Left ventricle myocardium superior (tissue), 1 donor: ENCODE measurements at regions not wholly inside any gene's neighbourhood (a gene's known extent, or its start where the extent isn't known, plus 50 kb on each side); places are given as distances from the start of the nearest gene placed in this dataset.
"Not testable (repeated sequence)": the region's sequence is repeated elsewhere in the genome, so short reads cannot be mapped to it uniquely, and the experiment has no call there.

ENCODE experiments used
- ATAC-seq: fragments of 200-7000 bp; cut with Tn5 transposase; one replicate; pipeline ENCODE4 v1.9.1; 2020; ENCODE audit warnings: mild to moderate bottlenecking, moderate library complexity
- DNase-seq: peaks from one replicate; pipeline ENCODE4 v3.0.0-alpha.2; 2020
- intact Hi-C: fragments of 100-400 bp; cut with micrococcal nuclease; formaldehyde crosslinking; loops from one replicate; pipeline ENCODE4 v1.11.0; 2022
- donor health status: DM: no; HTN: yes; CAD: no; lungs with severe emphysema.

DNA sequence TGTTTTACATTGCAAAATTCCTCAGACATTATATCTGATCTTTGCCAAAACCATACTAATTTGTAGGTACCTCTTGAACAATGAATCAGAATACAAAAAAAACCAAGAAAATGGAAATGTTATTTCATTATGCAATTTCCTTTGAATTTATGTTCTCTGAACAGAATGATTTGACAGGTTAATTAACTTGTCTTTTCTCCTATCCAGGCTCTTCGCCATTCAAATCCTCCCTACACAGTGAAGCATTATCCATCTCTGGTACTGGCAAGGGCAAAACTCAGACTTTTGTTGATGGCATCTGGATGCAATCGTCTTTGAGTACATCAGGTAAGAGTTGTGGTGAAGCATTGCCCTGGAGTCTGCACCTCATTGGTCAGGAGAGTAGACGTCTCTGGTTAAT, 655.7 kb upstream of the ITGA1 start:
- ATAC-seq, result no peak

DNA sequence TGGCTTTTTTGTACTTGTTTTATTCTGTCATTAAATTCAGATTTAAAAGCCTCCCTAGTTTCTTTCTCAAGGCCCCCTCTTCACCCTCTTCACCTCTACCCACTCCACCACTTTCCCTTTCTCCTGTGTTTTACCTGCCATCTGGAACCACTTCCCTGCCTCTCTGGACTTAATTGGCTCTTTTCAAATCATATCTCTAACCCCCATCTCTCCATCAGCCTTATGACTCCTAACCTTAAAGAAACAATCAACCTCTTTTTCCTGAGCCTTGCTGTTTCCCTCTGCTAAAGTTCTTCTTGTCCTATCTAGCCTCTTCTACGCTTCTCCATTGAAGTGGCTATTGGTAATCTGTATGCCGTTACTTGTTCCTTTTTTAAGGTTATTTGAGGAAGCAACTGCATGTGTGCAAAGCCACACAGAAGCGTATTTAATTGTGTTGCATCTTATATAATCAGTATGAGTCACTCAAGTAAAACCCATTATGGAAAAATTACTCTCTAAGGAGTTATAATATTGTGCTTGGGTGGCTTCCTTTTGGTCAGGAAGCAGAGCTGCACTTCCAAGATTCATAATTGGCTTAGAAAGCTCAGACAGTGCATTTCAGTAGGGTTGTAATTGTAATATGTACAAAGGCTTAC, 653.6 kb upstream of the ITGA1 start:
- no peak for DNase-seq
- ATAC-seq, result no peak
- intact Hi-C loops, result no loop called here

More for the DNA sequence above, 655.7 kb upstream of the ITGA1 start:
- intact Hi-C loops, result no loop called here
- DNase-seq, result no peak

DNA sequence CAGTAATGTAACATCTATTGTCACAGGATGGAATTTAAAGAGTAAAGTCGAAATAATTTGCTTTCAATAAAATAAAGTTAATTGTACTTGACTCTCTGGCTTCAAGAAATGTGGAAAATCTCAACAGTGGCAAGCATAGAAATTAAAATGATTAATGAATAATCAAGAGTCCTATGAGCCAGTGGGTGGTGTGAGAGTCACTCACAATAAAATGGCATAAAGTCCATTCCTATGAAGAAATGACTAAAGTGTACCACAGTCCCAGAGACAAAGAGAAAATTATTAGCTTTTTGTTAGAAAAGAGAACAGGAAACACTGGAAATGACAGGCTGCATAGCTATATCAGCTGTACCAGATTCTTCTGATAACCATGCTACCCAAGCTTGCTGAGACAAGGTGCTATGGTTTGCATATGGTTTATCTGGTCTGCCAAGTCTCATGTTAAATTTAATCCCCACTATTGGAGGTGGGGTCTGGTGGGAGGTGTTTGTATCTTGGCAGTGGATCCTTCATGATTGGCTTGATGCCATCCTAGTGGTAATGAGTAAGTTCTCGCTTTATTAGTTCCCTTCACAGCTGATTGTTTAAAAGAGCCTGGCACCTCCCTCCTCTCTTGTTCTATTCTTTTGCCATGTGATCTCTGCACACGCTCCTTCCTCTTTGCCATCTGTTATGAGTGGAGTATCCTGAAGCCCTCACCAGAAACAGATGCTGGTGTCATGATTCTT, 647.7 kb upstream of the ITGA1 start:
- DNase-seq, result no peak
- ATAC-seq, result no peak
- intact Hi-C loops, result no loop called here

DNA sequence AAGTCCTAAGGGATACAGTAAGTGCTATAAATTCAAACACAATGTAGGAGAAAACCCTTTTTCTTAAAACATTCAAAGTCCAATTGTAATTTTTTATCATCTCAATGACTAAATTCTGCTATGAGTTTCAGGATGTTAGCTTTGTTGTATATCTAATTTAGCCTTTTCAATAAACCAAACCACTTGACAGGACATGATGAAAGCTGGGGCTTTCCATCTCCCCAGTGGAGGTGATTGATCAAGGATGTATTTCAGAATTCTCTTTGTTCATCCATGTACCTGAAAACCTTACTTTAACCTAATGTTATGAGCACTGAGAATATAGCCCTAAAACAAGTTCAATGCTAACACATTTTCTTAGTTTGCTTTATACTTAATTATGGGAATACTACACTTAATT, 639.0 kb upstream of the ITGA1 start:
- ATAC-seq, result no peak

DNA sequence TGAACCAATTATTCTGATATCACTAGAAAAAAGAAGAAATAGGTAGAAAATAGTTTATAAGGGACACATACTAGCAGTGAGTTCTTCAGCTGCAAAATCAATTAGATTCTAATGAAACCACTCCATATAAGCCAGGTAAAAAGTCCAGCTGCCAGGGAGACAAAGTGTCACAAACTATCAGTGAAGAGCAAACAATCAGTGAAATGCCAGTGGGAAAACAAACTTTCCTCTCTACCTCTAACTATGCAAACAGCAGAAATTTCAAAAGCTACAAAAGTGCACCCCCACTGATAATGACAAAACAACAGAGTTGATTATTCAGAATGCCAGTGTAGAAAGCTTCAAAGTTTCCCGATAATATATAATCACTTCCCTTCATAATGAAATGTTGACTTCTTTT, 637.2 kb upstream of the ITGA1 start:
- ATAC-seq (no peak), DNase-seq (no peak)
- intact Hi-C loops, result no loop called here

More for the DNA sequence above, 639.0 kb upstream of the ITGA1 start:
- intact Hi-C loops, result no loop called here
- no peak for DNase-seq

DNA sequence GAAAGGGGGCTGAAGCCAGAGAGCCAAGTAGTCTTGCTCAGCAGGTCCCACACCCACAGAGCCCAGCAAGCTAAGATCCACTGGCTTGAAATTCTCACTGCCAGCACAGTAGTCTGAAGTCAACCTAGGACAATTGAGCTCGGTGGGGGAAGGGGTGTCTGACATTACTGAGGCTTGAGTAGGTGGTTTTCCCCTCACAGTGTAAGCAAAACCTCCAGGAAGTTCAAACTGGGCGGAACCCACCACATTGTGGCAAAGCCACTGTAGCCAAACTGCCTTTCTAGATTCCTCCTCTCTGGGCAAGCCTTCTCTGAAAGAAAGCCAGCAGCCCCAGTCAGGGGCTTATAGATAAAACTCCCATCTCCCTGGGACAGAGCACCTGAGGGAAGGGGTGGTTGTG, 630.9 kb upstream of the ITGA1 start:
- intact Hi-C loops, ATAC-seq, DNase-seq: not testable (repeated sequence)

DNA sequence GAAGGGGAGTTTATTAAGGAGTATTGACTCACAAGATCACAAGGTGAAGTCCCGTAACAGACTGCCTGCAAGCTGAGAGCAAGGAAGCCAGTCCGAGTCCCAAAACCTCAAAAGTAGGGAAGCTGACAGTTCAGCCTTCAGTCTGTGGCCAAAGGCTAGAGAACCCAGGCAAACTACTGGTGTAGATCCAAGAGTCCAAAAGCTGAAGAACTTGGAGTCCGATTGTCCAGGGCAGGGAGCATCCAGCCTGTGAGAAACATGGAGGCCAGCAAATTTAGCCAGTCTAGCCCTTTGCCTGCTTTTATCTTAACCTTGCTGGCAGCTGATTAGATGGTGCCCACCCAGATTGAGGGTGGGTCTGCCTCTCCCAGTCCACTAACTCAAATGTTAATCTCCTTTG, 621.9 kb upstream of the ITGA1 start:
- intact Hi-C loops, ATAC-seq, DNase-seq: not testable (repeated sequence)

DNA sequence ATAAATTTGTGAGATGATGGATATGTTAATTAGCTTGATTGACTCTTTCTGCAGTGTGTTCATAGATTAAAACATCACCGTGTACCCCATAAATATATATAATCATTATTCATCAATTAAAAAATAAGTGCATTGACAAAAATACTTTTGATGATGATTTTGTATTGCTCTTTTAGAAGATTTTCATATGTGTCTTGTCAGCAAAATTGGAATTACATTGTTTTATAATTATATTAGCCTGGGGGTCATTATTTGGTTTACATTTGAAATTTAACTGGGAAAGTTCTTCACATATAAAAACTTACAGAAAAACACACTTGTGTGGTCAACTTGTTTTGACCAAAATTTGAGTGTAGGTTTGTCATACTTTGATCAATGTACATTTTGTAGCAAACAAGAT, 614.6 kb upstream of the ITGA1 start:
- intact Hi-C loops, result no loop called here
- no peak for DNase-seq
- no peak for ATAC-seq

DNA sequence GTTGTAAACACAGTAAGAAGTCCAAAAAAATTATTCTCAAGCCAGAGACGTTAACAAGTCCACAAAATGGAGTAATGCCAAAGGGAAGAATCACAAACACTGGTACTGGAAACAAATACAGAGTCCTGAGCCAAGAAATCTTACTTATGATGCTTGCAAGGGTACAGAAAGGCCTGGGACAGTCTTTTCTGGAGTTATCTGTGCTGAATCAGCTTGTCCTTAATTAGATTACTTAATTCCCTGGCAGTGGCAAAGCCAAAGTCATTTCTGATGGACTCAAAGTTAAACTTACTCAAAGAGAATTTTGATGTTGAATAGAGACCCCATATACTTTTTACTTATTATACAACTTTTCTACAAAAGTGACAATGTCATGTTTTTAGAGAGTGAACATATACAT, 610.5 kb upstream of the ITGA1 start:
- DNase-seq, result no peak
- ATAC-seq, result no peak
- intact Hi-C loops, result no loop called here

DNA sequence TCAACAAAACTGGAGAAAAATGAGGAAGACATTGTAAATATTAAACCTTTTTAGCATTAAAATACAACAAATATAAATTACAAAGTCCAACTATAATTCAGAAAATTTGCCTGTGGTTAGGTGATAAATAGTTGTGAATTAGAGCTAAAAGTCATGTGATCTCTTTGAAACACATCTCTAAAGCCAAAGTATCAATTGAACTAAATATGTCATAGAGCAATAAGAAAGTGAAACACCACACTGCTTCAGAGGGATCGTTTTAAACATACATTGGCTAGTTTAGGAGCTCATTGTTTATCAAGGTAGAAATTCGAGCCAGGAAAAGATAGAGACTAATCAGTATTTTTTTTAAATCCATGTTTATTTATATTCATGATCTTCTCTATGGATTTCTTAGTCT, 606.3 kb upstream of the ITGA1 start:
- intact Hi-C loops, result no loop called here
- DNase-seq (no peak), ATAC-seq (no peak)

DNA sequence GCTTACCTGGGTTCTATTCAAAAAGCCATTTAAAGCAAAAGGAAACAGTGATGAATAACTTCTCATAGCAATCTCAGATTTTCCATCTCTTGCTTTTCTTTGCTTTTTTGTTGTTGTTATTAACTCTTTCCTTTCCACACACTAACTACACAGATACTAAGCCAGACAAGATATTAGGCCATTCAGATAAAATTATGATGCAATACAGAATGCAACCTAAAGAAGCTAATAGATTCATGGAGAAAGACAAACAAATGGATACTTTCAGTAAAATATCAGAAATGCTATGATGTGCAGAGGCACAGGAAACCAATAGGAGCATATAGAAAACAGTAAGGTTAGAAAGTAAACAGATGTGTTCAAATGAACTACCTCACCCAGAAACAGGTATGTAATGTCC, 597.0 kb upstream of the ITGA1 start:
- ATAC-seq, result no peak
- DNase-seq, result no peak
- intact Hi-C loops, result no loop called here

DNA sequence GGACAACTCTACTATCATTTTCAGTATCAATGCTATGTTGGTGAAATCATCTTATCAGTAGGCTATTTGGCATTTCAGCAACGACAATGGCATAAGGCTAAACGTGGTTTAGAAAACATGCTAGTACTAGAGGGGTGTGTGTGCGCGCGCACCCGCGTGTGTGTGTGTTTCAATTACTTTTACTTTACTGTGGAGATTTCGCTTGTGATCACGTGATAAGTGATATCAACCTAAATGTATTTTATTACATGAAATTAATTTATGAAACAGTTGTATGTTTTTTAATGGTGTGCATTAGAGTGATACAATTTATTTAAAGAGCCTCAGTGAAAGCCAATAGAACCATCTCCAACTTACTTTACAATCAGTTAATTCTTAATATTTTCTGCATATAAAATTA, 587.9 kb upstream of the ITGA1 start:
- DNase-seq (no peak), ATAC-seq (no peak)
- intact Hi-C loops, result no loop called here

DNA sequence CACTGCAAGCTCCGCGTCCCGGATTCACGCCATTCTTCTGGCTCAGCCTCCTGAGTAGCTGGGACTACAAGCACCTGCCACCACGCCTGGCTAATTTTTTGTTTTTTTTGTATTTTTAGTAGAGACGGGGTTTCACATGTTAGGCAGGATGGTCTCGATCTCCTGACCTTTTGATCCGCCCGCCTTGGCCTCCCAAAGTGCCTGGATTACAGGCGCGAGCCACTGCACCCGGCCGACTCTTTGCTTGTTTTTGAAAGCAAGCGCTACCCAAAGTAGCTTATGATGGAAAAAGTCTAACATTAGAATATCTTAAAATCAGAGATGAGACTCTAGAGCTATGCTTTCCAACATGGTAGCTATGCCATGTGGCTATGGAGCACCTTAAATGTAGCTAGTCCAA, 585.5 kb upstream of the ITGA1 start:
- intact Hi-C loops, result no loop called here
- no peak for ATAC-seq
- no peak for DNase-seq

DNA sequence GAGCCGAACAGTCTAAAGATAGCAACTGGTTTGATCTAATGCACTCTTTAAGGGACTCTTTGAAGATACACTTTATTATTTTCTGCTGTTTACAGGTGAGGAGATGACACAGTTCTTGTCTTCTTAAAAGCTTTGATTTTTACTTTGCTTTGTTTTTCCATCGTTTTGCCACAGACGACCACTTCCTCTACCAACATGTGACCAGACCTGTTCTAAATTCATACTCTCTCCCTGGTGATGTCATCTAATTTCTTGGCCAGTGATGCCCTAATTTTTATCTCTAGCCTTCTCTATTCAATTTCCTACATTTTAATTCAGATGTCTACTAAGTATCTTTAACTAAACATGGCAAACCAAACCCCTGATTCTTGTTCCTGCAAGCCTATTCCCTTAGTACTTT, 583.4 kb upstream of the ITGA1 start:
- intact Hi-C loops, result no loop called here
- ATAC-seq (no peak), DNase-seq (no peak)
